T-helper 1 cell treated with Interleukin-12 subunit alpha and Interleukin-12 subunit beta and Interleukin-4 antibody, amounts not matched to agents 30 ng/mL and 1 ng/mL, for 36 hours (primary cell): ENCODE measurements at regions not wholly inside any gene's neighbourhood (a gene's known extent, or its start where the extent isn't known, plus 50 kb on each side); places are given as distances from the start of the nearest gene placed in this dataset.

Experiments used
- intact Hi-C: fragments of 100-400 bp; cut with micrococcal nuclease; formaldehyde crosslinking; loops from one replicate; pipeline ENCODE4 v1.15.1; 2024

GRCh38 chr3:22208844-22209243 lies 457.8 kb upstream of the ZNF385D start:
- intact Hi-C loops, result no loop called here

- intact Hi-C loops, result no loop called here
These were observed 458.6 kb upstream of the ZNF385D start for GRCh38 chr3:22209578-22209977.

DNA sequence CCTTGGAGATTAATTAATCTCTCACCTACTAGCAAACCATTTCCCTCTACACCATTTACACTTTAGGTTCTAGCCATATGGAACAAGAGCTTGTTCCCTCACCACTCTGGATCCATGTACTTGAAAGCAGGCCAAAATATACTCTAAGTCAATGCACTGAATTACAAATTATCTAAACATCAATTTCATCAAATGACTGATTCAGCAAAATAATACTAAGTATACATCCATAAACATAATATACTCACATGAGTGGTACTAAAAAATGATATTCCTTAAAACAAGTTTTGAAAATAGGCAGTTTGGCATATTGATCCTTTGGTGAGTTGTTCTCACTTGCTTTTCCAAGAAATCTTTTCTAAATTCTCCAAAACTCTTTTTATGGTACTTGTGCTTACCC lies 459.7 kb upstream of the ZNF385D start:
- intact Hi-C loops, result no loop called here

- intact Hi-C loops, result no loop called here
These were observed 465.6 kb upstream of the ZNF385D start for GRCh38 chr3:22216601-22217000.

DNA sequence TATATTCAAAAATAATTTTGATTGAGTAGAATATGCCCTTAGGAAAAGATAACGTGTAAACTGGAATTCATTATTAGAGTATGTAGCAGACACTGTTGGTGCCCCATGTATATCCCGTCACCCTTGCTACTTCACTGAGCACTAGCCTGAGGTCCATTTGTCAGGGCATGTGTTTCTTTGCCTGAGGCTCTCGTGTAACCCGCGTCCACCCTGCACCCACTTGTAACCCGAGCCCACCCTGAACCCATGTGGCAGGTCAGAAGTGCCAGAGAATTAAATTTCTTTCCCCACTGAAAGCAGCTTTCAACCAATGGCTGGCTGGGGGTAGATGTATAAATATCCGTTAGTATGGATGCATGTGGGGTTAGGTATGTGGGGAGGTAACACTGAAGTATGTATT lies 474.2 kb upstream of the ZNF385D start:
- intact Hi-C loops, result no loop called here

- intact Hi-C loops, result no loop called here
These were observed 477.7 kb upstream of the ZNF385D start for GRCh38 chr3:22228705-22229104.

DNA sequence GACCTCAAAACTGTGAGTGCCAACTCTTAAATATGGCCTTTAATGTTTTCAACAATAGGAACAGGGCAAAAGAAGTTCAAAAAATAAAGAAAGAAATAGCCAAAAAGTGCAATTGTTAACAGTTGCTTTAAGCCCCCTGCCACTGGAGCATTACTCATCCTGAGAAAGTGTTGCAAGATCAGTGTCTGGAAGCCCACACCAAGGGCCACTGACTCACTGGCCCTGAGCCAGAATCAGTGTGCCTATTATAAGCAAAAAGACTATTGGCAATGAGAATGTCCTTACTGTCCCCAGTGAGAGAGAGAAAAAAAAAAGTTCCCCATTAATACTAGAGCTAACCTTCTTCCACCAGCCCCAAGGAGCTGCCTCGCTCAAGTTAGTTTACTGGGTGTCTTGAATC lies 480.1 kb upstream of the ZNF385D start:
- intact Hi-C loops, result no loop called here

DNA sequence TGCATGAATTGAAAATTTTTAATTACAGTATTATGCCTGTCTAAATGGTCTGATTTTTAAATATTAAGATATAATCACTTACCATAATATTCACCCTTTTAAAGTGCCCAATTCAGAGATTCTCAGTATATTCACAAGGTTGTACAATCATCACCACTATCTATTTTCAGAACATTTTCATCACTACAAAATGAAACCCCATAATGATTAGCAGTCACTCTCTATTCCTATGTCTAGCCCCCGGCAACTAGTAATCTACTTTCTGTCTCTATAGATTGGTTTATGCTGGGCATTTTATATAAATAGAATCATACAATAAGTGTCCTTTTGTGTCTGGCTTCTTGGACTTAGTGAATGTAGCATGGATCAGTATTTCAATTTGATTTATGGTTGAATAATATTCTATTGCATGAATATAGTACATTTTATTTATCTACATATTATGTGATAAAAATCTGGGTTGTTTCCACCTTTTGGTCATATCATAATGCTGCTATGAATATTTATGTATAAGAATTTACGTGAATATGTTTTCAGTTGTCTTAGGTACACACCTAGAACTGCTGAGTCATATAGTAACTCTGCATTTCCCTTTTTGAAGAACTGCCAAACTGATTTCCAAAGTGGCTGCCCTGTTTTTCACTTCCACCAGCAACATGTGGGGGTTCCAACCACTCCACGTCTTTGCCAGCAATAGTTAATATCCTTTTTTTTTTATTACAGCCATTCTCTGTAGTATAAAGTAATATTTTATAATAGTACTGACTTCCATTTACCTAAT lies 485.7 kb upstream of the ZNF385D start:
- intact Hi-C loops, result no loop called here

DNA sequence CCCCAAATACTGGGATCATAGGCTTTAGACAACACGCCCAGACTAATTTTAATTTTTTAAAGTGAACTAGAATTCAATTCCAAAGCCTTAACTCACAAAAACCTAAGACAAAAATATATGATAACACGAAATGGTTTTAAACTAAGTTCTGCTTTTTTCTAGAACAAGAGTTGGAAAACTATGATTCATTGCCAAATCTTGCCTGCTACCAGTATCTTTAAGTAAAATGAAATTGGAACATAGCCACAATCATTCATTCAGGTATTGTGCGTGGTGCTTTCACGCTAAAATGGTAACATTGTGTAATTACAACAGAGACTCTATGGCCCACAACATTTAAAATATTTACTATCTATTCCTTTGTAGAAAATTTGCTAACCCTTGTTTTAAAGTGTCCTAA lies 488.0 kb upstream of the ZNF385D start:
- intact Hi-C loops, result no loop called here

DNA sequence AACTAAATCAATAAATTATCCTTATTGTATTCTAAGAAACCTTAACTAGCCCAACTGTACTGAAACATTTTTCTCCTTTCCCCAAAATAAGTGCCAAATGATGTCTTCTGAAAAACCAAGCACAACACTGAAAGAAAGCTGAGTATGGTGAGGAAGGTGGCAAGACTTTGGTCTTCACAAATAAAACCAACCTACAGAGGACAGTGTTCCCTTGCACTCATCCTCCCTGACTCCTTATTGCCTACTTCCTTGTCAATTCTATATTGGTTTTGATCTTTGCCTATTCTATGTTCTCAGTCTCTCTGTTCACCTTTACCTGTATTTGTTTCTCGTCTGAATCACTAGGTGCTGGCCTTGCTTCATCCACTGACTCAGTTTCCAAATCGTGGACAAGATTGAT lies 490.1 kb upstream of the ZNF385D start:
- intact Hi-C loops, result no loop called here

GRCh38 chr3:22244761-22245521 lies 493.9 kb upstream of the ZNF385D start:
- intact Hi-C loops, result no loop called here

DNA sequence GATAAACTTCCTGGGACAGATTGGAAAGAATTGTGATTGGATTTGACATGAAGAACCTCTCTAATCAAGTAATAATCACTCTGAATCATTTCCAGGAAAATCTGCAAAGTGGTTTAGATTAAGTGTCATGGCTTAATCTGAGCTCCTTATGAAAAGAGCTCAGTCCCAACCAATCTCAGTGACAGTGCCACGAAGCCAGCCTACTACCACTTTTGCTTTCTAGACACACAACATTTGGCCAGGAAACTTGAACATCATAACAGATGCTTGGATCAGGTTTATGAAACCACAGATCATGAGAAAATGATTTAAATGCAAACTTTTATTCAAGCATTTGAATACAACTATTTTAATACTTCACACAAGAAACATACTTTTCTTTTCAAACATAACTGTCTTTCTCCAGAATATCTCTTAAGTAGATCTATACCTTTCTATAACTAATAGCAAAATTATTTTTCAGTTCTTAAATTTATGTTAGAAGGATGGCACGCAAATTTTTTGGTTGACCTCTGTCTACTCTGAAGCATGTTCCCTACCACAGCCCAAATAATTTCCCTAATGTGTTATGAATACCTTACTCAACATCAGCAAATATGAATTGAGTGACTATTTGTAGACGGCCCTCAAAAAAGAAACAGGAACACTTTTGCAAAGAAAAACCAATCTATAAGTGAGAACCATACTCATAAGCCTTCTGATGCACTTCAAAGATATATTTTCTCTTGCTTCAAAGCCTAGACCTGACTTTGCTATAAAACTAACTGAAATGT lies 495.0 kb upstream of the ZNF385D start:
- intact Hi-C loops, result no loop called here

DNA sequence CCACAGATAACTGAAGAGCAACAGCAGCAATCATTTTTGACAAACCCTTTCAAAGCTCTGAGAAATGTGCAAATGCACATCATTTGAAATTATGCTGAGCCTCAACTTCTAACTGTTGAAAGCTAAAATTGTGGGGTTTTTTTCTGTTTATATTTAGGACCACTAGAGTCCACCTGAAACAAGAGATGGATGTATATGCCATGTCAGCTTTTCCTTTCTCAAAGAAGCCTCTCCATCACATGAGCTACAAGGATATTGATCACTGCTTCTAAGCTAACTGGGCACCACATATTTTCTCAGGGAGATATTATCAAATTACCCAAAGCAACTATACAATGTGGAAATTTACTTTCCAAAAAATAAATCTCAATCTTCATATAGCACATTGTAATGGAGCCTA lies 498.6 kb upstream of the ZNF385D start:
- intact Hi-C loops, result no loop called here

GRCh38 chr3:22257252-22257651 lies 506.2 kb upstream of the ZNF385D start:
- intact Hi-C loops, result no loop called here

DNA sequence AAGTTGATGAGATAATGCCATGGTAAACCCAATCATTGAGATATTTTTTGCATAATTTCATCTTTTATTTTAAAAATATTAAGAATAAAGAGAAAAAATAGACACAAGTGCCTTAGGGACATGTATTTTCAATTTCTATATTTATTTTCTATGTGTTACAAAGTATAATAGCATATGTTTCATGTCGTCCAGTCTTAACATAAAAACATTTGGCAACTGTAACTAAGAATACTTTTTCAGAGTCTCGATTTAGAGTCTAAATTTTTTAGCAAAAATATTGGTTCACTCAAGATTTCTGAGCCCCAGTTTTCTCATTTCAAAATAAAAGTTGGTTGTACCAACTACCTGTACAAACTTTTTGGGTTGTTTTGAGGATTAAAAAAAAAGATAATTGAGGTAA lies 511.4 kb upstream of the ZNF385D start:
- intact Hi-C loops, result no loop called here

DNA sequence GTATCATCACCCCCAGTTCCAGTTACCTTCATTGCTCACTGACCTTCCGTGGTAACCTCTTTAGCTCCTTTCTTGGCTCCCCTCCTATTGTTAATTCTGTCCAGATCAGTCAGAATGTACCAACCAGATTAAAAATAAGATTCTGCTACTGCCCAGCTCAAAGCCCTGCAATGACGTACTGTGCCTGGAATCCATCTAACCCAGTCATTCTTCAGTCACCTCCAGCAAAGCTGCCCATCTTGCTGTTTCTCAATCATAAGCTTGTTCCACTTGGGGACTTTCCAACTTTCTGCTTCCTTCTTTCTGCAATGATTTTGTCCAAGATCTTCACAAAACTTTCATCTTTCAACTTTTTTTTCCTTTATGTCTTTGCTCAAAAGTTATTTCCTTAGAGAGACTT lies 512.0 kb upstream of the ZNF385D start:
- intact Hi-C loops, result no loop called here

DNA sequence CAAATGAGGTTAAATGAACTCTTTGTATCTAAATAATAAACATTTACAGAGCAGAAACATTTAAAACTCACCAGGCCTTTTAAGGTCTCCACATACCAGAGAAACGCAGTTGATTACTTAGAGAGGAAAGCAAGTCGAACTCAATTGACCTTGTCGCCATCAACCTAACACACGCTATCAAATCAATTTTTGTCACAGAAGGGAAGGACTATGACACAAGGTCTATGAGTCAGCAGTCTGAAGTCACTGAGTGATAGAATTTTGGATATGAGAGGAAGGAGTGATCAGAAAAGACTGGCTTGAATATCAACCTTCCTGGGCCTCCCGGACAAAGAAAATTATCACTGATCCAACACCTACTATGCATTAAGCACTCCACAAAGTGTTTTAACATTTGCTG lies 514.4 kb upstream of the ZNF385D start:
- intact Hi-C loops, result no loop called here

DNA sequence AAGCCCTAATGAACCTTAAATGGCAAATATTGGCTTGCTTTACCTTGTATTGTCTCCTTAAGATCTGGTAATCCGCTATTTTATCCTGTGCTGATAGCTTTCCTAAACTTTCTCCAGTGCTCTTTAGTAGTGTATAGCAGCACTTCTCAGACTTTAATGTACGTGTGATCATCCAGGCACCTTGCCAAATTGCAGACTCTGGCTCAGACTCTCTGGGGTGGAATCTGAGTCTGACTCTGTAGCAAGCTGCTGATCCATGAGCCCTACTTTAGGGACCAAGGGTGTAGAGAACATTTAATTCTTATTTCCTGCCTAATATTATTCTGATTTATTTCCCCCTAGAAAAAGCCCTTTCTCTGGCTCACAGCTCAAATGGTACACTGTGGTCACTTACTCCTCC lies 518.8 kb upstream of the ZNF385D start:
- intact Hi-C loops, result no loop called here

DNA sequence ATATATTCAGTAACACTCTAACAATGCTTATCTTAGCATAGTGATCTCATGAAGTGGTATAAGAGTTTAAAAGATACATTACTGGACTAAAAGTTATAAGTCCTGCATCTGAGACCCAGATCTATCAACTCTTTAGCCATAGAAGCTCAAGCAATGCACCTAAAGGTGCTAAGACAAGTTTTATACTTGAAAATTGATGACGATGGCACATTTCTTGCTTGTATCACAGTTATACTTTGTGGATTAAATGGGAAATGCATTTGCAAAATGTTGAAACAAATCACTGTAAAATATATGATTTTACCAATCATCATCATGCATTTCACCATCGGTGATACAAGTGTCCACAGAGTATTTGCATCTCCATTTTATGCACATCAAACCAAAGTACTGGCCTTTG lies 525.3 kb upstream of the ZNF385D start:
- intact Hi-C loops, result no loop called here

GRCh38 chr3:22284559-22284958 lies 533.5 kb upstream of the ZNF385D start:
- intact Hi-C loops, result no loop called here

DNA sequence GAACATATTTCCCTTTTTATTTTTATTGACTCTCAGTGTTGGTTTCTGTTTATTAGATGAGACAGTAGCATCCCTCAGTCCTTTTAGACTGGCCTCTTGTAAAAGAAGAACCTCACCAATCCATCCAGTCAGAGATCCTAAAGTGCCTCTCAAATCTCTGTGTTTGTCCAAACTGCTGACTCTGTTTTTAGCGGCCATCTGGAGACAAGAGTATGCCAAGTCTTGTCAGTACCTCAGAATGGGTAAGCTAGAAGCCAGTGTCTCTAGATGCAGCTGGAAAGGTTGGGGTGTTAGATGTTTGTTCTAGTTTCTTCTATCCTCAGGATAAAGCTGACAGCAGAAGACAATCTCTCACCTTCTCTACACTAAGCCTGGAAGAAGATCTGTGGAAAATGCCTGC lies 537.7 kb upstream of the ZNF385D start:
- intact Hi-C loops, result no loop called here

DNA sequence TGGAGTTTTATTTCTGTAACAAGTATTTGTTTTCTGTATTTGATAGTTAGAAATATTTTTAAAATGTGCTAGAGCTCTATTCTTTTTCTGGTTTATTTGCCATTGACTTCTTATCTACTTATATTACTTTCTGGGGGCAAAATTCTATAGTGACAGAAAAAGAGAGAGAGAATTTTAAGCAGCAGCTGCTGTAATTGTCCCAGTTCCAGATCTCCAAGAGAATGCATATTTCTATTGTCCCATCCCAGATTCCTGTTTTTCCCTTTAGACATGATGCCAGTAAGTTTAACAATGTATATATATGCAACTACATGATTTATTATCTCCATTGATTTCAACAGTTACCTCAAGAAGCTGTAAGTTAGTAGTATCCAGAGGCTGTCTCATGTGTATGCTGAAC lies 541.7 kb upstream of the ZNF385D start:
- intact Hi-C loops, result no loop called here
